Glutamatergic neuron (in vitro differentiated cells): ENCODE measurements at regions not wholly inside any gene's neighbourhood (a gene's known extent, or its start where the extent isn't known, plus 50 kb on each side); places are given as distances from the start of the nearest gene placed in this dataset.

Experiments used
- DNase-seq: peaks from one replicate; pipeline ENCODE4 v3.0.0; 2022
- H3K27ac Mint-ChIP-seq: one replicate; pipeline ENCODE4 v1.8.0; 2020; ENCODE audit warnings: mild to moderate bottlenecking, mixed read lengths, inconsistent platforms; ENCODE audit not compliant: unreplicated experiment
- H3K27me3 Mint-ChIP-seq: one replicate; pipeline ENCODE4 v1.8.0; 2020; ENCODE audit warnings: mild to moderate bottlenecking, moderate library complexity, mixed read lengths, inconsistent platforms; ENCODE audit not compliant: unreplicated experiment
- H3K36me3 Mint-ChIP-seq: one replicate; pipeline ENCODE4 v1.8.0; 2020; ENCODE audit warnings: mild to moderate bottlenecking, mixed read lengths, inconsistent platforms; ENCODE audit not compliant: unreplicated experiment
- H3K4me1 Mint-ChIP-seq: one replicate; pipeline ENCODE4 v1.8.0; 2020; ENCODE audit warnings: mild to moderate bottlenecking, low read depth, mixed read lengths, inconsistent platforms; ENCODE audit not compliant: unreplicated experiment
- H3K4me3 Mint-ChIP-seq: one replicate; pipeline ENCODE4 v1.8.0; 2020; ENCODE audit warnings: mild to moderate bottlenecking, mixed read lengths, inconsistent platforms; ENCODE audit not compliant: unreplicated experiment
- H3K9me3 Mint-ChIP-seq: one replicate; pipeline ENCODE4 v1.8.0; 2020; ENCODE audit warnings: mild to moderate bottlenecking, moderate library complexity, mixed read lengths, inconsistent platforms; ENCODE audit not compliant: unreplicated experiment
- CTCF ChIP-seq: fragments of 200-600 bp; sonication (generic); IDR thresholded peaks from one replicate; pipeline ENCODE4 v1.5.0; 2021; ENCODE audit not compliant: partially characterized antibody, unreplicated experiment

- Mint-ChIP-seq H3K27ac (no peak overlapping the region), H3K9me3 (no peaks in the 10 kb centered on the region), H3K4me1 (peaks cover 8% of the 10 kb centered on the region), H3K27me3 (peaks cover 4% of the 10 kb centered on the region), H3K36me3 (no peaks in the 10 kb centered on the region), H3K4me3 (no peak overlapping the region)
- TF ChIP-seq CTCF: no peak
- DNase-seq: no peak
Observed at GRCh38 chr1:82264802-82265201, 464.1 kb downstream of the ADGRL2 start.

- Mint-ChIP-seq H3K4me1 (peaks cover 11% of the 10 kb centered on the region), H3K27ac (no peak overlapping the region), H3K36me3 (no peaks in the 10 kb centered on the region), H3K9me3 (no peaks in the 10 kb centered on the region), H3K4me3 (no peak overlapping the region), H3K27me3 (peaks cover 4% of the 10 kb centered on the region)
- no peak for TF ChIP-seq CTCF
- DNase-seq: no peak
Observed at GRCh38 chr1:82263396-82263795, 462.7 kb downstream of the ADGRL2 start.

- Mint-ChIP-seq H3K9me3 (no peaks in the 10 kb centered on the region), H3K4me1 (peaks cover 11% of the 10 kb centered on the region), H3K27me3 (peaks cover 2% of the 10 kb centered on the region), H3K4me3 (no peak overlapping the region), H3K36me3 (no peaks in the 10 kb centered on the region), H3K27ac (peak overlapping the region; percentile 84)
- no peak for DNase-seq
- no peak for TF ChIP-seq CTCF
Observed at GRCh38 chr1:82260666-82261065, 459.9 kb downstream of the ADGRL2 start.

GRCh38 chr1:82260051-82260450 is 459.3 kb downstream of the ADGRL2 start:
- H3K27me3 Mint-ChIP-seq: peaks cover 2% of the 10 kb centered on the region
- peaks cover 11% of the 10 kb centered on the region for H3K4me1 Mint-ChIP-seq
- H3K9me3 Mint-ChIP-seq: no peaks in the 10 kb centered on the region
- TF ChIP-seq CTCF: no peak
- DNase-seq: no peak
- no peaks in the 10 kb centered on the region for H3K36me3 Mint-ChIP-seq
- no peak overlapping the region for H3K4me3 Mint-ChIP-seq
- peak overlapping the region; percentile 54 for H3K27ac Mint-ChIP-seq

GRCh38 chr1:82258887-82259286 is 458.2 kb downstream of the ADGRL2 start:
- peaks cover 11% of the 10 kb centered on the region for H3K4me1 Mint-ChIP-seq
- no peak for DNase-seq
- H3K27me3 Mint-ChIP-seq: peaks cover 2% of the 10 kb centered on the region
- H3K36me3 Mint-ChIP-seq: no peaks in the 10 kb centered on the region
- TF ChIP-seq CTCF: no peak
- no peaks in the 10 kb centered on the region for H3K9me3 Mint-ChIP-seq
- H3K4me3 Mint-ChIP-seq: no peak overlapping the region
- no peak overlapping the region for H3K27ac Mint-ChIP-seq
